ENCODE measurements at regions not wholly inside any gene's neighbourhood (a gene's known extent, or its start where the extent isn't known, plus 50 kb on each side); places are given as distances from the start of the nearest gene placed in this dataset.

GRCh38 chr7:67505449-67505848 is 508.8 kb downstream of the TYW1 start:
- H3K4me1 Mint-ChIP-seq = no peaks in the 10 kb centered on the region
- H3K27ac Mint-ChIP-seq = no peak overlapping the region
- H3K9me3 Mint-ChIP-seq = peaks cover 2 to 8% (median 7%) of the 10 kb centered on the region in 3 donors
- H3K4me3 ChIP-seq (ENCODE audit: control insufficient read depth in 1 of 2, extremely low read depth in 1 of 2, low read length in 1 of 2) = no peak overlapping the region
- no peaks in the 10 kb centered on the region for H3K36me3 ChIP-seq (ENCODE audit: control insufficient read depth in 2 of 2, extremely low read depth in 1 of 2, insufficient read depth in 1 of 2, low read length in 1 of 2)
- H3K4me3 Mint-ChIP-seq = no peak overlapping the region
- DNase-seq (no peak), ATAC-seq (replicated peaks in 1 of 4) (no peak)
- no peaks in the 10 kb centered on the region for H3K4me1 ChIP-seq (ENCODE audit: control insufficient read depth in 1 of 2, extremely low read depth in 1 of 2, insufficient read depth in 2 of 2, low read length in 2 of 2)
- ChIA-PET POLR2A (no interaction called here), CTCF (no interaction called here)
- no peaks in the 10 kb centered on the region for H3K27me3 ChIP-seq (replicated peaks in 1 of 2; ENCODE audit: control insufficient read depth in 2 of 2, extremely low read depth in 1 of 2, insufficient read depth in 2 of 2, low read length in 1 of 2)
- H3K36me3 Mint-ChIP-seq = no peaks in the 10 kb centered on the region
- no peaks in the 10 kb centered on the region for H3K9me3 ChIP-seq
- H3K27ac ChIP-seq (ENCODE audit: low read length) = no peak overlapping the region
- no peaks in the 10 kb centered on the region for H3K27me3 Mint-ChIP-seq

- peaks cover 0 to 9% (median 0%) of the 10 kb centered on the region in 3 donors for H3K9me3 Mint-ChIP-seq
- H3K27ac Mint-ChIP-seq = no peak overlapping the region
- Histone ChIP-seq H3K36me3 (ENCODE audit: control insufficient read depth in 2 of 2, extremely low read depth in 1 of 2, insufficient read depth in 1 of 2, low read length in 1 of 2) (no peaks in the 10 kb centered on the region), H3K4me1 (ENCODE audit: control insufficient read depth in 1 of 2, extremely low read depth in 1 of 2, insufficient read depth in 2 of 2, low read length in 2 of 2) (no peaks in the 10 kb centered on the region), H3K9me3 (no peaks in the 10 kb centered on the region), H3K27ac (ENCODE audit: low read length) (no peak overlapping the region), H3K27me3 (replicated peaks in 1 of 2; ENCODE audit: control insufficient read depth in 2 of 2, extremely low read depth in 1 of 2, insufficient read depth in 2 of 2, low read length in 1 of 2) (no peaks in the 10 kb centered on the region), H3K4me3 (ENCODE audit: control insufficient read depth in 1 of 2, extremely low read depth in 1 of 2, low read length in 1 of 2) (no peak overlapping the region)
- 63% methylated on average over 2 of the region's 7 CpGs for WGBS (ENCODE audit: insufficient coverage)
- H3K27me3 Mint-ChIP-seq = no peaks in the 10 kb centered on the region
- H3K36me3 Mint-ChIP-seq = no peaks in the 10 kb centered on the region
- POLR2A ChIA-PET = no interaction called here
- DNase-seq = no peak
- CTCF ChIA-PET = interaction anchor here in 1 of 2 donors (0.7 kb wide), 1 partner anchor 1124 kb away, joined by 3 read pairs; no protein-coding TSS in a partner anchor
- ATAC-seq (replicated peaks in 1 of 4) = no peak
- H3K4me1 Mint-ChIP-seq = no peaks in the 10 kb centered on the region
- H3K4me3 Mint-ChIP-seq = no peak overlapping the region
These were observed 515.8 kb downstream of the TYW1 start for GRCh38 chr7:67512481-67512880.

- Histone ChIP-seq H3K27me3 (replicated peaks in 1 of 2; ENCODE audit: control insufficient read depth in 2 of 2, extremely low read depth in 1 of 2, insufficient read depth in 2 of 2, low read length in 1 of 2) (peaks cover 0 to 8% of the 10 kb centered on the region in 2 experiments), H3K9me3 (no peaks in the 10 kb centered on the region), H3K36me3 (ENCODE audit: control insufficient read depth in 2 of 2, extremely low read depth in 1 of 2, insufficient read depth in 1 of 2, low read length in 1 of 2) (no peaks in the 10 kb centered on the region), H3K4me3 (ENCODE audit: control insufficient read depth in 1 of 2, extremely low read depth in 1 of 2, low read length in 1 of 2) (no peak overlapping the region), H3K4me1 (ENCODE audit: control insufficient read depth in 1 of 2, extremely low read depth in 1 of 2, insufficient read depth in 2 of 2, low read length in 2 of 2) (no peaks in the 10 kb centered on the region), H3K27ac (ENCODE audit: low read length) (no peak overlapping the region)
- H3K36me3 Mint-ChIP-seq = no peaks in the 10 kb centered on the region
- no peaks in the 10 kb centered on the region for H3K4me1 Mint-ChIP-seq
- no peak overlapping the region for H3K4me3 Mint-ChIP-seq
- ChIA-PET POLR2A (no interaction called here), CTCF (no interaction called here)
- 24% methylated on average over 3 of the region's 4 CpGs for WGBS (ENCODE audit: insufficient coverage)
- H3K9me3 Mint-ChIP-seq = peaks cover 0 to 11% (median 7%) of the 10 kb centered on the region in 3 donors
- no peak overlapping the region for H3K27ac Mint-ChIP-seq
- ATAC-seq (replicated peaks in 1 of 4) = no peak
- no peak for DNase-seq
- no peaks in the 10 kb centered on the region for H3K27me3 Mint-ChIP-seq
These were observed 521.9 kb downstream of the TYW1 start for GRCh38 chr7:67518580-67518979.

- Histone ChIP-seq H3K27ac (ENCODE audit: low read length) (no peak overlapping the region), H3K4me3 (ENCODE audit: control insufficient read depth in 1 of 2, extremely low read depth in 1 of 2, low read length in 1 of 2) (no peak overlapping the region), H3K4me1 (ENCODE audit: control insufficient read depth in 1 of 2, extremely low read depth in 1 of 2, insufficient read depth in 2 of 2, low read length in 2 of 2) (no peaks in the 10 kb centered on the region), H3K27me3 (replicated peaks in 1 of 2; ENCODE audit: control insufficient read depth in 2 of 2, extremely low read depth in 1 of 2, insufficient read depth in 2 of 2, low read length in 1 of 2) (peaks cover 0 to 8% of the 10 kb centered on the region in 2 experiments), H3K9me3 (no peaks in the 10 kb centered on the region), H3K36me3 (ENCODE audit: control insufficient read depth in 2 of 2, extremely low read depth in 1 of 2, insufficient read depth in 1 of 2, low read length in 1 of 2) (no peaks in the 10 kb centered on the region)
- no CpG with 5 or more reads among the region's 3 CpGs for WGBS (ENCODE audit: insufficient coverage)
- H3K27me3 Mint-ChIP-seq = no peaks in the 10 kb centered on the region
- ATAC-seq (replicated peaks in 1 of 4) (no peak), DNase-seq (no peak)
- peaks cover 0 to 11% (median 7%) of the 10 kb centered on the region in 3 donors for H3K9me3 Mint-ChIP-seq
- H3K4me3 Mint-ChIP-seq = no peak overlapping the region
- CTCF ChIA-PET = no interaction called here
- POLR2A ChIA-PET = no interaction called here
- no peak overlapping the region for H3K27ac Mint-ChIP-seq
- H3K36me3 Mint-ChIP-seq = no peaks in the 10 kb centered on the region
- no peaks in the 10 kb centered on the region for H3K4me1 Mint-ChIP-seq
These were observed 522.5 kb downstream of the TYW1 start for GRCh38 chr7:67519171-67519570.

GRCh38 chr7:67522504-67522903 is 525.9 kb downstream of the TYW1 start:
- H3K27ac ChIP-seq (ENCODE audit: low read length) = no peak overlapping the region
- DNase-seq (no peak), ATAC-seq (replicated peaks in 1 of 4) (no peak)
- H3K4me1 Mint-ChIP-seq = no peaks in the 10 kb centered on the region
- ChIA-PET CTCF (no interaction called here), POLR2A (no interaction called here)
- H3K4me3 ChIP-seq (ENCODE audit: control insufficient read depth in 1 of 2, extremely low read depth in 1 of 2, low read length in 1 of 2) = no peak overlapping the region
- WGBS (ENCODE audit: insufficient coverage) = 69% methylated on average over 3 of the region's 3 CpGs
- H3K9me3 Mint-ChIP-seq = peaks cover 0 to 14% (median 11%) of the 10 kb centered on the region in 3 donors
- H3K4me1 ChIP-seq (ENCODE audit: control insufficient read depth in 1 of 2, extremely low read depth in 1 of 2, insufficient read depth in 2 of 2, low read length in 2 of 2) = no peaks in the 10 kb centered on the region
- H3K36me3 ChIP-seq (ENCODE audit: control insufficient read depth in 2 of 2, extremely low read depth in 1 of 2, insufficient read depth in 1 of 2, low read length in 1 of 2) = no peaks in the 10 kb centered on the region
- no peak overlapping the region for H3K4me3 Mint-ChIP-seq
- H3K27me3 Mint-ChIP-seq = peaks cover 0 to 3% of the 10 kb centered on the region in 2 donors
- H3K9me3 ChIP-seq = no peaks in the 10 kb centered on the region
- H3K27me3 ChIP-seq (replicated peaks in 1 of 2; ENCODE audit: control insufficient read depth in 2 of 2, extremely low read depth in 1 of 2, insufficient read depth in 2 of 2, low read length in 1 of 2) = peaks cover 0 to 8% of the 10 kb centered on the region in 2 experiments
- H3K27ac Mint-ChIP-seq = no peak overlapping the region
- H3K36me3 Mint-ChIP-seq = no peaks in the 10 kb centered on the region

- no peak overlapping the region for H3K4me3 ChIP-seq (ENCODE audit: control insufficient read depth in 1 of 2, extremely low read depth in 1 of 2, low read length in 1 of 2)
- H3K27ac ChIP-seq (ENCODE audit: low read length) = no peak overlapping the region
- Mint-ChIP-seq H3K9me3 (peaks cover 0 to 20% (median 17%) of the 10 kb centered on the region in 3 donors), H3K27ac (no peak overlapping the region), H3K4me1 (no peaks in the 10 kb centered on the region), H3K27me3 (peaks cover 0 to 3% of the 10 kb centered on the region in 2 donors), H3K4me3 (no peak overlapping the region), H3K36me3 (no peaks in the 10 kb centered on the region)
- POLR2A ChIA-PET = no interaction called here
- H3K36me3 ChIP-seq (ENCODE audit: control insufficient read depth in 2 of 2, extremely low read depth in 1 of 2, insufficient read depth in 1 of 2, low read length in 1 of 2) = no peaks in the 10 kb centered on the region
- no peaks in the 10 kb centered on the region for H3K4me1 ChIP-seq (ENCODE audit: control insufficient read depth in 1 of 2, extremely low read depth in 1 of 2, insufficient read depth in 2 of 2, low read length in 2 of 2)
- H3K27me3 ChIP-seq (replicated peaks in 1 of 2; ENCODE audit: control insufficient read depth in 2 of 2, extremely low read depth in 1 of 2, insufficient read depth in 2 of 2, low read length in 1 of 2) = peaks cover 0 to 4% of the 10 kb centered on the region in 2 experiments
- WGBS (ENCODE audit: insufficient coverage) = 82% methylated on average over 3 of the region's 4 CpGs
- ATAC-seq (replicated peaks in 1 of 4) (no peak), DNase-seq (no peak)
- no peaks in the 10 kb centered on the region for H3K9me3 ChIP-seq
- CTCF ChIA-PET = no interaction called here
These were observed 527.1 kb downstream of the TYW1 start for GRCh38 chr7:67523713-67524112.

GRCh38 chr7:67525588-67525987 is 529.0 kb downstream of the TYW1 start:
- H3K4me3 ChIP-seq (ENCODE audit: control insufficient read depth in 1 of 2, extremely low read depth in 1 of 2, low read length in 1 of 2) = no peak overlapping the region
- no peak overlapping the region for H3K27ac ChIP-seq (ENCODE audit: low read length)
- Mint-ChIP-seq H3K9me3 (peaks cover 0 to 15% (median 11%) of the 10 kb centered on the region in 3 donors), H3K4me3 (no peak overlapping the region), H3K27ac (no peak overlapping the region), H3K36me3 (no peaks in the 10 kb centered on the region), H3K27me3 (peaks cover 0 to 3% of the 10 kb centered on the region in 2 donors), H3K4me1 (no peaks in the 10 kb centered on the region)
- no peak for DNase-seq
- no peaks in the 10 kb centered on the region for H3K4me1 ChIP-seq (ENCODE audit: control insufficient read depth in 1 of 2, extremely low read depth in 1 of 2, insufficient read depth in 2 of 2, low read length in 2 of 2)
- ChIA-PET CTCF (no interaction called here), POLR2A (no interaction called here)
- no peaks in the 10 kb centered on the region for H3K36me3 ChIP-seq (ENCODE audit: control insufficient read depth in 2 of 2, extremely low read depth in 1 of 2, insufficient read depth in 1 of 2, low read length in 1 of 2)
- H3K27me3 ChIP-seq (replicated peaks in 1 of 2; ENCODE audit: control insufficient read depth in 2 of 2, extremely low read depth in 1 of 2, insufficient read depth in 2 of 2, low read length in 1 of 2) = no peaks in the 10 kb centered on the region
- no peaks in the 10 kb centered on the region for H3K9me3 ChIP-seq
- WGBS (ENCODE audit: insufficient coverage) = 62% methylated on average over 4 of the region's 4 CpGs
- no peak for ATAC-seq (replicated peaks in 1 of 4)
